ENCODE measurements at regions not wholly inside any gene's neighbourhood (a gene's known extent, or its start where the extent isn't known, plus 50 kb on each side); places are given as distances from the start of the nearest gene placed in this dataset.

GRCh38 chr15:47652844-47653243 is 64.5 kb upstream of the SEMA6D start (continued):
- TF ChIP-seq SRF (IDR thresholded peaks at IDR 0.05; ENCODE audit: low read depth) (no peak), EGR1 (IDR thresholded peaks at IDR 0.05; ENCODE audit: low read depth) (no peak), POLR2A (IDR thresholded peaks at IDR 0.05; ENCODE audit: borderline replicate concordance, extremely low read depth, insufficient read depth, insufficient read length) (no peak), ZFX (IDR thresholded peaks at IDR 0.05) (no peak), ELF1 (IDR thresholded peaks at IDR 0.05; ENCODE audit: borderline replicate concordance, low read depth) (no peak), POLR2AphosphoS5 (IDR thresholded peaks at IDR 0.05; ENCODE audit: low read depth, low read length) (no peak), ZNF274 (IDR thresholded peaks at IDR 0.05; ENCODE audit: low read depth, low read length) (no peak)

GRCh38 chr15:47661661-47662180 is 55.6 kb upstream of the SEMA6D start:
- no peaks in the 10 kb centered on the region for H3K79me2 ChIP-seq (ENCODE audit: insufficient read depth, low read length)
- no peak for DNase-seq (ENCODE audit: low read depth, low spot score)
- H3K27me3 ChIP-seq (ENCODE audit: insufficient read depth, low read length) = no peaks in the 10 kb centered on the region
- no peaks in the 10 kb centered on the region for H3K4me1 ChIP-seq (ENCODE audit: control insufficient read depth in 1 of 2, insufficient read depth in 2 of 2, low read length in 2 of 2)
- no peaks in the 10 kb centered on the region for H3K36me3 ChIP-seq (ENCODE audit: control insufficient read depth in 1 of 2, insufficient read depth in 2 of 2, low read length in 2 of 2)
- H3K4me2 ChIP-seq (ENCODE audit: low read length) = no peak overlapping the region
- TF ChIP-seq CTCF (IDR thresholded peaks at IDR 0.05 in 2 of 3, conservative IDR thresholded peaks at IDR 0.05 in 1 of 3; ENCODE audit: borderline replicate concordance in 1 of 3, insufficient read depth in 1 of 3, low read depth in 2 of 3, low read length in 2 of 3) (no peak), ELF1 (IDR thresholded peaks at IDR 0.05; ENCODE audit: borderline replicate concordance, low read depth) (no peak), JUND (IDR thresholded peaks at IDR 0.05) (no peak), CEBPB (IDR thresholded peaks at IDR 0.05; ENCODE audit: low read depth) (no peak), TCF7L2 (IDR thresholded peaks at IDR 0.05; ENCODE audit: borderline replicate concordance, extremely low read depth, insufficient read depth, insufficient read length) (no peak), RAD21 (IDR thresholded peaks at IDR 0.05; ENCODE audit: low read depth) (no peak), SIN3A (IDR thresholded peaks at IDR 0.05; ENCODE audit: low read depth) (no peak), SP1 (IDR thresholded peaks at IDR 0.05; ENCODE audit: low read depth) (no peak), ZBTB33 (IDR thresholded peaks at IDR 0.05; ENCODE audit: extremely low read depth, insufficient replicate concordance, low read length) (no peak), ZNF274 (IDR thresholded peaks at IDR 0.05; ENCODE audit: low read depth, low read length) (no peak), EZH2 (IDR thresholded peaks at IDR 0.05) (no peak), YY1 (IDR thresholded peaks at IDR 0.05; ENCODE audit: extremely low read depth, insufficient replicate concordance, low read depth, low read length) (no peak), FOSL1 (IDR thresholded peaks at IDR 0.05; ENCODE audit: low read depth) (no peak), POLR2A (IDR thresholded peaks at IDR 0.05; ENCODE audit: borderline replicate concordance, extremely low read depth, insufficient read depth, insufficient read length) (no peak), CBX3 (IDR thresholded peaks at IDR 0.05; ENCODE audit: low read depth) (no peak), ZFX (IDR thresholded peaks at IDR 0.05) (no peak)
- H3K27ac ChIP-seq (ENCODE audit: low read depth, low read length) = no peak overlapping the region
- H3K4me3 ChIP-seq (replicated peaks in 1 of 2; ENCODE audit: low read depth in 1 of 2, low read length in 2 of 2) = no peak overlapping the region
- H4K20me1 ChIP-seq (ENCODE audit: insufficient read depth) = no peaks in the 10 kb centered on the region
- H3K9ac ChIP-seq (ENCODE audit: low read length) = no peak overlapping the region
- BruUV-seq (replicated peaks) = no TSS peak
- ChIA-PET CTCF (no interaction called here), RAD21 (ENCODE audit: low non-redundant PET in 1 of 2, low total read pairs in 2 of 2, uncharacterized antibody in 2 of 2, unreplicated experiment in 2 of 2) (no interaction called here), POLR2A (no interaction called here)
- peaks cover 5 to 13% of the 10 kb centered on the region in 2 experiments; a peak in 3 of 4 replicates for H3K9me3 ChIP-seq (ENCODE audit: control insufficient read depth in 1 of 2, insufficient read depth in 1 of 2, low read depth in 1 of 2, low read length in 2 of 2)
- H2AFZ ChIP-seq (ENCODE audit: low read depth, low read length, poor library complexity, severe bottlenecking) = no peak overlapping the region
- H3K9me2 ChIP-seq (ENCODE audit: insufficient read depth) = no peaks in the 10 kb centered on the region
- intact Hi-C loops (cut with micrococcal nuclease) = no loop called here
- ATAC-seq = no peak

Measured in HCT116 (cell line).